Fibroblast of lung (primary cell): ENCODE measurements at regions not wholly inside any gene's neighbourhood (a gene's known extent, or its start where the extent isn't known, plus 50 kb on each side); places are given as distances from the start of the nearest gene placed in this dataset.

Source experiments
- CTCF ChIP-seq, 2 donors: IDR thresholded peaks in 1 of 2; conservative IDR thresholded peaks in 1 of 2; 1 replicate in 1 of 2; 2 replicates in 1 of 2; pipeline ENCODE4 v1.5.1; 2011 to 2012; ENCODE audit warnings: low read length in 2 of 2, control low read depth in 1 of 2, inconsistent platforms in 1 of 2, low read depth in 1 of 2, mild to moderate bottlenecking in 1 of 2
- EZH2 ChIP-seq: IDR thresholded peaks from 2 replicates; pipeline ENCODE4 v1.5.1; 2012; ENCODE audit warnings: low read length, control low read depth, mild to moderate bottlenecking; ENCODE audit errors: missing control alignments

- no peak for TF ChIP-seq CTCF (conservative IDR thresholded peaks at IDR 0.05 in 1 of 2, IDR thresholded peaks at IDR 0.05 in 1 of 2; ENCODE audit: low read depth in 1 of 2, low read length in 2 of 2)
- TF ChIP-seq EZH2, result no peak
These were observed 129.4 kb downstream of the AKR1D1 start for GRCh38 chr7:138205614-138206150.
